GM12878 (cell line): ENCODE measurements at regions not wholly inside any gene's neighbourhood (a gene's known extent, or its start where the extent isn't known, plus 50 kb on each side); places are given as distances from the start of the nearest gene placed in this dataset.

ENCODE experiments used
- ATF7 ChIP-seq: fragments of 450-650 bp; IDR thresholded peaks from 2 replicates; pipeline ENCODE4 v1.6.1; 2016; ENCODE audit warnings: low read depth, mild to moderate bottlenecking
- FOS ChIP-seq: IDR thresholded peaks from 3 replicates; pipeline ENCODE4 v1.6.1; 2011; ENCODE audit warnings: borderline replicate concordance; ENCODE audit not compliant: insufficient read length; ENCODE audit errors: extremely low read depth
- MXI1 ChIP-seq: fragments of 150-350 bp; IDR thresholded peaks from 2 replicates; pipeline ENCODE4 v1.6.1; 2011; ENCODE audit warnings: low read depth, mild to moderate bottlenecking, inconsistent platforms, low read length, improper control_type of control experiment
- NFIC ChIP-seq: IDR thresholded peaks from 2 replicates; pipeline ENCODE4 v1.6.1; 2012; ENCODE audit warnings: low read depth, mild to moderate bottlenecking, inconsistent platforms, low read length, moderate library complexity
- RAD21 ChIP-seq: IDR thresholded peaks from 2 replicates; pipeline ENCODE4 v1.6.1; 2011; ENCODE audit warnings: mild to moderate bottlenecking, low read depth, low read length, moderate library complexity; ENCODE audit not compliant: insufficient read depth
- REST ChIP-seq: IDR thresholded peaks from 2 replicates; pipeline ENCODE4 v1.6.1; 2012; ENCODE audit warnings: mild to moderate bottlenecking, low read depth, low read length
- TAF1 ChIP-seq: IDR thresholded peaks from 2 replicates; pipeline ENCODE4 v1.6.1; 2011; ENCODE audit warnings: mild to moderate bottlenecking, low read depth, low read length, borderline replicate concordance
- ZNF217 ChIP-seq: fragments of 450-650 bp; IDR thresholded peaks from 2 replicates; pipeline ENCODE4 v1.6.1; 2017; ENCODE audit warnings: antibody characterized with exemption, mild to moderate bottlenecking
- ZNF274 ChIP-seq: IDR thresholded peaks from one replicate; pipeline ENCODE4 v1.8.0; 2011; ENCODE audit not compliant: insufficient read length, insufficient read depth
- TF ChIP-seq, protein P1 (sequence below), 3 experiments: IDR thresholded peaks in 2 of 3; conservative IDR thresholded peaks in 1 of 3; 2 replicates each; pipeline ENCODE4 v1.5.1; 2011; ENCODE audit warnings: low read depth in 3 of 3, low read length in 3 of 3, mild to moderate bottlenecking in 3 of 3, control low read depth in 2 of 3, moderate library complexity in 2 of 3, inconsistent platforms in 1 of 3, mixed read lengths in 1 of 3; ENCODE audit not compliant: control insufficient read depth in 2 of 3, insufficient read depth in 1 of 3; ENCODE audit errors: extremely low read depth in 1 of 3
- TF ChIP-seq, protein P2 (sequence below): IDR thresholded peaks from 2 replicates; pipeline ENCODE4 v1.6.1; 2012; ENCODE audit warnings: low read length, inconsistent platforms

- TF ChIP-seq MXI1 (no peak), NFIC (no peak), REST (no peak), ZNF274 (no peak), ZNF217 (no peak), RAD21 (no peak), TAF1 (no peak), ATF7 (no peak), FOS (no peak)
- TF ChIP-seq, protein P1, sequence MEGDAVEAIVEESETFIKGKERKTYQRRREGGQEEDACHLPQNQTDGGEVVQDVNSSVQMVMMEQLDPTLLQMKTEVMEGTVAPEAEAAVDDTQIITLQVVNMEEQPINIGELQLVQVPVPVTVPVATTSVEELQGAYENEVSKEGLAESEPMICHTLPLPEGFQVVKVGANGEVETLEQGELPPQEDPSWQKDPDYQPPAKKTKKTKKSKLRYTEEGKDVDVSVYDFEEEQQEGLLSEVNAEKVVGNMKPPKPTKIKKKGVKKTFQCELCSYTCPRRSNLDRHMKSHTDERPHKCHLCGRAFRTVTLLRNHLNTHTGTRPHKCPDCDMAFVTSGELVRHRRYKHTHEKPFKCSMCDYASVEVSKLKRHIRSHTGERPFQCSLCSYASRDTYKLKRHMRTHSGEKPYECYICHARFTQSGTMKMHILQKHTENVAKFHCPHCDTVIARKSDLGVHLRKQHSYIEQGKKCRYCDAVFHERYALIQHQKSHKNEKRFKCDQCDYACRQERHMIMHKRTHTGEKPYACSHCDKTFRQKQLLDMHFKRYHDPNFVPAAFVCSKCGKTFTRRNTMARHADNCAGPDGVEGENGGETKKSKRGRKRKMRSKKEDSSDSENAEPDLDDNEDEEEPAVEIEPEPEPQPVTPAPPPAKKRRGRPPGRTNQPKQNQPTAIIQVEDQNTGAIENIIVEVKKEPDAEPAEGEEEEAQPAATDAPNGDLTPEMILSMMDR (IDR thresholded peaks at IDR 0.05 in 2 of 3, conservative IDR thresholded peaks at IDR 0.05 in 1 of 3; ENCODE audit: control insufficient read depth in 2 of 3, extremely low read depth in 1 of 3, insufficient read depth in 1 of 3, low read depth in 3 of 3, low read length in 3 of 3) = no peak
- TF ChIP-seq, protein P2, sequence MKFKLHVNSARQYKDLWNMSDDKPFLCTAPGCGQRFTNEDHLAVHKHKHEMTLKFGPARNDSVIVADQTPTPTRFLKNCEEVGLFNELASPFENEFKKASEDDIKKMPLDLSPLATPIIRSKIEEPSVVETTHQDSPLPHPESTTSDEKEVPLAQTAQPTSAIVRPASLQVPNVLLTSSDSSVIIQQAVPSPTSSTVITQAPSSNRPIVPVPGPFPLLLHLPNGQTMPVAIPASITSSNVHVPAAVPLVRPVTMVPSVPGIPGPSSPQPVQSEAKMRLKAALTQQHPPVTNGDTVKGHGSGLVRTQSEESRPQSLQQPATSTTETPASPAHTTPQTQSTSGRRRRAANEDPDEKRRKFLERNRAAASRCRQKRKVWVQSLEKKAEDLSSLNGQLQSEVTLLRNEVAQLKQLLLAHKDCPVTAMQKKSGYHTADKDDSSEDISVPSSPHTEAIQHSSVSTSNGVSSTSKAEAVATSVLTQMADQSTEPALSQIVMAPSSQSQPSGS = no peak
Observed at GRCh38 chr9:82140471-82140870, 151.9 kb downstream of the SPATA31D1 start.
